GM20000 (cell line): ENCODE measurements at regions not wholly inside any gene's neighbourhood (a gene's known extent, or its start where the extent isn't known, plus 50 kb on each side); places are given as distances from the start of the nearest gene placed in this dataset.

ENCODE experiments used
- DNase-seq: peaks from one replicate; pipeline ENCODE4 v3.0.0; 2012; ENCODE audit warnings: low spot score
- TF ChIP-seq, protein P1 (sequence below): IDR thresholded peaks from 2 replicates; pipeline ENCODE4 v1.5.1; 2012; ENCODE audit warnings: mild to moderate bottlenecking, control low read depth; ENCODE audit errors: extremely low read depth, missing control alignments

GRCh38 chr9:110123341-110124095 lies 84.4 kb downstream of the C9orf152 start:
- no peak for DNase-seq
- TF ChIP-seq, protein P1, sequence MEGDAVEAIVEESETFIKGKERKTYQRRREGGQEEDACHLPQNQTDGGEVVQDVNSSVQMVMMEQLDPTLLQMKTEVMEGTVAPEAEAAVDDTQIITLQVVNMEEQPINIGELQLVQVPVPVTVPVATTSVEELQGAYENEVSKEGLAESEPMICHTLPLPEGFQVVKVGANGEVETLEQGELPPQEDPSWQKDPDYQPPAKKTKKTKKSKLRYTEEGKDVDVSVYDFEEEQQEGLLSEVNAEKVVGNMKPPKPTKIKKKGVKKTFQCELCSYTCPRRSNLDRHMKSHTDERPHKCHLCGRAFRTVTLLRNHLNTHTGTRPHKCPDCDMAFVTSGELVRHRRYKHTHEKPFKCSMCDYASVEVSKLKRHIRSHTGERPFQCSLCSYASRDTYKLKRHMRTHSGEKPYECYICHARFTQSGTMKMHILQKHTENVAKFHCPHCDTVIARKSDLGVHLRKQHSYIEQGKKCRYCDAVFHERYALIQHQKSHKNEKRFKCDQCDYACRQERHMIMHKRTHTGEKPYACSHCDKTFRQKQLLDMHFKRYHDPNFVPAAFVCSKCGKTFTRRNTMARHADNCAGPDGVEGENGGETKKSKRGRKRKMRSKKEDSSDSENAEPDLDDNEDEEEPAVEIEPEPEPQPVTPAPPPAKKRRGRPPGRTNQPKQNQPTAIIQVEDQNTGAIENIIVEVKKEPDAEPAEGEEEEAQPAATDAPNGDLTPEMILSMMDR, result no peak

DNA sequence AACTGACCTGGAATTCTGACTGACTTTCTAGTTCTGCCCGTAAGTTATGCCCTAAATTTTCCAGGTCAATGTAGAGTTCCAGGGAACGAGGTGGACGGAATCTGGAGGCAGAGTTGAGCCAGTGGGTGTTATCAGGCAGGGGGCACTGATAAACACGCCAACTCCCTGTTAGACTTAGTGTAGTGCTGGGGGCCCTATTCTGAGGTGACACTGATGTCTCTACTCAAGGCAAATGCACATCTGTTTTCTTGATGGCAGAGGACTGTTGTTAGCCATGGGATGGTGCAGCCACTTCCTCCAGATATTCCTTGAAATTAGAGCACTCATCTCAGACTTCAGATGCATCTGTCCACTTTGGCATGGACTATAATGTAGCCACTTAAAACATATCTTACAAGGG lies 83.5 kb downstream of the C9orf152 start:
- DNase-seq, result no peak
- TF ChIP-seq, protein P1, result no peak

DNA sequence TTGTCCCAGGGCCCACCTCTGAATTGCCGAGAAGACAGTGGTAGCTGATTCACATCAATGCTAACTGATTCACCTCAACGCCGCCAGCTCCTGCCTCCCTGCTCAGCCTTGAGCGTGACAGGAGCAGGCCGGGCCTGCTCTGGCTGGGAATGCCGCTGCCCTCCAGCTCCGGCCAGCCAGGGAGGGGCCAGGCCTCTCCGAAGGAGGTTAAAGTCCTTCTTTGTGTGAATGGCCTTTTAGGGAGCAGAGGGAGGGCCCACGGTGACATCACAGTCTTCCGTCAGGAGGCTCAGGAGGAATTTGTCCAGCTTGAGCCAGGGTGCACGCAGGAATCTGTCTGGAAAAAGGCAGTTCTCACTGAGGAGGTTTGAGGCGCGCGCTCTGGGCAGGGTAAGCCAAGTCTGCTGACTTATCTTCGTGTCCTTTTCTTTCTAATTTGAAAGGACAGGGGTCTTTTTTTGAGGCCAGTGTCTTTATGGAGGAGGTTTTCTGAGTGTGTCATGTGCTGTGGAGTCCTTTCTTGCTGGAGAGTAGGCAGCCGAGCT lies 82.7 kb downstream of the C9orf152 start:
- DNase-seq, result no peak
- TF ChIP-seq, protein P1, result no peak

- TF ChIP-seq, protein P1, result no peak
Measured at GRCh38 chr9:110125763-110126351, 82.1 kb downstream of the C9orf152 start.

GRCh38 chr9:110126499-110126941 lies 81.4 kb downstream of the C9orf152 start:
- DNase-seq, result no peak

More at GRCh38 chr9:110125763-110126351, 82.1 kb downstream of the C9orf152 start:
- DNase-seq, result no peak

GRCh38 chr9:110126986-110127864 lies 80.7 kb downstream of the C9orf152 start:
- TF ChIP-seq, protein P1, result no peak
- DNase-seq, result no peak

More at GRCh38 chr9:110126499-110126941, 81.4 kb downstream of the C9orf152 start:
- TF ChIP-seq, protein P1, result no peak
